HG03103 (cell line): ENCODE measurements at regions not wholly inside any gene's neighbourhood (a gene's known extent, or its start where the extent isn't known, plus 50 kb on each side); places are given as distances from the start of the nearest gene placed in this dataset.

Source experiments
- ATAC-seq: cut with Tn5 transposase; IDR thresholded peaks from one replicate; pipeline ENCODE4 v1.9.1; 2021; ENCODE audit warnings: low read depth; ENCODE audit not compliant: unreplicated experiment

DNA sequence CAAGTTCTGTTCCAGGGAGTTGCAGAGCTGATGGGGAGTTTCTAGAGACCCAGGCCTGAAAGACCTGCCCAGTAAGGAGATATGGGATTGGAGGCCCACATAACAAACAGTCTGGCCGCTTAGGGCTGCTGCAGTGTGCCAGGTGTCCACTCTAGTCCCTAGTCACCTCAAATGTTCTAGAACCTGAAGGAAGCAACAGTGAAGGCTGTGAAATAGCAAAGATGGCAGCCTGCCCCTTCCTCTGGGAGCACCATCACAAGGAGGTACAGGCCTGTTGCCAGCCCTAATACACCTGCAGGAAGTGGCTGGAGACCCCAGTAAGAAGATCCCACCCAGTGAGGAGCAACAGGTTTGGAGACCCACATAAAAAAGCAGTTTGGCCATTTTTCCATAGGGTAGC lies 783.8 kb upstream of the EDIL3 start:
- ATAC-seq = no peak

DNA sequence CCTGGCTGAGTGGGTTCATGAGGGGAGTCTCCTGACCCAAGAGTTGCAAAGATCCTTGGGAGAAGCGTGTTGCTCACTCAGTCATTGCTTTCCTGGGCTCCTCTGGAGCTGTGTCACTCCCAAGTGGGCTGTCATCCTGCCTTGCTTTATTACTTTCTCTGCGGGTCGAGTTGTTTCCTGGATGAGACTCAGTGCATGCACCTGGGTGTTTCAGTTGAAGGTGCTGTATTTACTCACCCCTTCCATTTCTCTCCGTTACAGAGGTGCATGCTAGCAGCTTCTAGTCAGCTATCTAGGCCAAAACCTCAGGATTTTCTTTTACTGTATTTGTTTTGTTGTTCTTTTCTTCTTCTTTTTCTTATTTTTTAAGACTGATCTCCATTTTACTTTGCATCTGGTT lies 785.5 kb upstream of the EDIL3 start:
- ATAC-seq = no peak

DNA sequence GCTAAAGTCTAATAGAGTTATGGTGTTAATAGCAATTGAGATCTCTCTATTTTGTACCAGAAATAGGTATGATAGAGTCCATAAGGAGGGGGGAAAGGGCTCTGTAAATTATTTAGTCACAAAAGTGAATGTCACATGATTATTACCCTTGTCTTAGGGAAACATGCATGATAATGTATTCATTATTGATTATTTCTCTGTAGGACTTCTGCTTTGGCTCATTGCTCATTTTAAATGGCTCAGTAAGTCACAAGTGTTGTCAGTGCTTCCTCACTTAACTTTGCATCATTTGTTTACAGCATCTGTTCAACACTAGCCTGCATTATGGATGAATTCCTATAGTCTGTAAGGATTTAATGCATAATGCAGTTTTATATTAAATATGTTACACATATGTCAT lies 788.8 kb upstream of the EDIL3 start:
- ATAC-seq = no peak

DNA sequence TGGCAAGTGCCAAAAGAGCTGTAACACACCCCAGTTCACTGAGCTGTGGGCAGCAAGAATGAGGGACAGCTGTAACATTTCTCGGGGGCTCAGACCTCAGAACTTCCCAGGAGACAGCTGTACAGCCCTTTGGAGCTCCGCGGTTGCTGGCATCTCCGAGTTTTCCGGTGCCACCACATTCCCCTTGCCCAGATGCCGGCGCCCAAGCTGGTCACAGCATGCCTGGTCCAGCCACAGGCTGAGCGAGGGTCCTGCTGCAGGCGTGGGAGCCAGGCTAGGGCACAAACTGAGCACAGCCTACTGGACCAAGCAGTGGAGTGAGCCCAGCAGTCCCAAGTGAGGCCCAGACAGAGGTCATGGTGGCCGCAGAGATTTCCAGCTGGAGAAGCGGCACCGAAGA lies 797.7 kb upstream of the EDIL3 start:
- ATAC-seq = no peak

DNA sequence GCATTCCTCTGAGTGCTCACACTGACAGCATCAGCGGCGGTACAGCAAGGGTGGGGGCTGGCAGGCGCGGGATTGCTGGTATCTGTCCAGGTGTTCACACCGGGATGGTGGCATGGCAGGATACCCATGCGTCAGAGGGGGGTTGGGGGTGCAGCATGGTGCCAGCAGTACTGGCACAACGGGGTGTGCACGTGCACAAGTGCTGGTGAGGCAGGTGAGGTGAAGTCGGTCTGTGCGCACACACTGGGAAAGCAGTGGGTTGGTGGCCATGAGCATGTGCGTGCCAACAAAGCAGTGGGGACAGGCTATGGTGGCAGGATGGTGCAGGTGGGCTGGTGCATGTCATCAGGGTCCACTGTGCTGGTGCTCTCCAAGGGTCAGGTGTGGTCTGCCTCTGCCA lies 819.6 kb upstream of the EDIL3 start:
- ATAC-seq = no peak

DNA sequence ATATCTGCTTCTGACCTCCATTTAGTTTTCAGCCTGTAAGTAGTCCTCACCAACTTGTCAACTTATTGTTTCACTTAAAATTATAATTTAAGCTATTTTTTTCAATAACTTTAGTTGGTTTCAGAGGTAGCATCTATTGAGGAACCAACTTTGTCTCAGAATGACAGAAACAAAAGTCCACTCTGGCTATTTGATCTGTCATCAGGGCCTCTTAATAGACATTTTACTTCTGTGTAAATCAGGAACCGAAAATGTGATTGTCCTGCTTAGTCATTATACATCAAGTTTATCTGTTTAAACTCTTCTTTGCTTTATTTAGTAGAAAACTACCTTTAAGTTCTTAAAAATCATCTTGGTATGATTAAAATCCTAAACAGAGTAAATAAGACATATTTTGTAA lies 820.8 kb upstream of the EDIL3 start:
- no peak for ATAC-seq

DNA sequence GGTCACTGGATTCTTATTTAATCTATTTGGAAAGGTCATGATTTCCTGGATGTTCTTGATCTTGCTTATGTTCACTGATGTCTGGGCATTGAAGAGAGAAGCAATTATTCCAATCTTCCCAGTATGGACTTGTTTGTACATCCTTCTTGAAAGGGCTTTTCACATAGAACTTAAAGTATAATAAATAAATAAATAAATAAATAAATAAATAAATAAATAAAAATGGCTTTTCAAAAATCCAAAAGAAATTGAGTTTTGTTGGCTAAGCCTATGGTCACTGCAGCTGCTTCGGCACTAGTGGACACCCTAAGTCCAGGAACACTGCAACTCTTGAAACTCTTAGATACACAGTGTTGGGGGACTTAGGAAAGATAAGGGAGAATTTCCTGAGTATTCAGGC lies 840.7 kb upstream of the EDIL3 start:
- ATAC-seq = no peak

DNA sequence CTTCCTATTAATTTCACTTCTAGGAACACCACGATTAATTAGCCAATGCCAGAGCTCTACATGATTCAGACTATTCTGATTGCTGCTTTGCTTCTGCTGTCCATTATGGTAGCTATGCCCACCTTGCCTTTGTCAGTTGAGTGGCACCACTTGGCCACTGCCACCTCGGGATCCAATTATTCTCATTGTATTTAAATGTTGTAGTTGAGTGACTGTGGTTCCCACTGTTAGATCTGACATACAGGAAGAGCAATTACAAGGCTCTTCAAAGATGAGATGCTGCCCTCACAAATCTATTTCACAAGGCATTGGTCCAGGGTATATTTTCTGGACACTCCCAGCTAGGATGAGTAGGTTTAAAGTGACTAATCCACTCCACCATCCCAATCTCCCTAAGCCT lies 864.5 kb upstream of the EDIL3 start:
- ATAC-seq = no peak

DNA sequence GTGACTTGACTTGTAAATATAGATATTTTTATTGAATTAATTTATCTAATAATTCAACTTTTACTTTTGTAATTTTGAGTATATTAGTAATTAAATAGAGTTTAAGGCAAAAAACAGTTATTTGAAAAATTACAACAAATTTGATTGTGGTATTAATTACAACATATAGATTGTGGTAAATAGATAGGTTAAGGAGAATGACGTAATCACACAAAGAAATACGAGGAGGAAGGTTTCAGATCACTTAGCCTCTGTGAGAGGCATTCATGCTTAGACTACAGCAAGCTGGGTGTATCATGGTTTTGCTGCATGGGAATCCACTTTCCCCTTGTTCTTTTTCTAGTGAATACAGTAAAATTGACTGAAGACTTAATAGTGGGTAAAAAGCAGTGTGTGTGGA lies 878.4 kb upstream of the EDIL3 start:
- ATAC-seq = no peak

DNA sequence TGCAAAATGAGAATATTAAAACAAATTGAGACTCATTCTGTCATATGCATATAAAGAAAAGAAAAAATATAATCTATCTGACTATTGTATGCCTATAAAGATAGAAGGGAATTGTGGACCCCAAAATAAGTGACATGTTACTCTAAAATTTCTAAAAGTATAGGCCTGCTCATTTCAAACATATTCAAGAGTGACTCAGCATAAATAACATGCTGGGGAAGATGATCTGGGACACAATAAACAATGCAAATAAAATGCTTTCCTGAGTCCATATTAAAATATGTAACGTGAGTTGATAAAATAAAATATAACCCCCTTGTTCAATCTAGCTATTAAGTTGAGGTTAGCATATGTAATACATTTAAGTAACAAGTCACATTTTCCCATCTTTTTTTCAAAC lies 882.0 kb upstream of the EDIL3 start:
- ATAC-seq = no peak

DNA sequence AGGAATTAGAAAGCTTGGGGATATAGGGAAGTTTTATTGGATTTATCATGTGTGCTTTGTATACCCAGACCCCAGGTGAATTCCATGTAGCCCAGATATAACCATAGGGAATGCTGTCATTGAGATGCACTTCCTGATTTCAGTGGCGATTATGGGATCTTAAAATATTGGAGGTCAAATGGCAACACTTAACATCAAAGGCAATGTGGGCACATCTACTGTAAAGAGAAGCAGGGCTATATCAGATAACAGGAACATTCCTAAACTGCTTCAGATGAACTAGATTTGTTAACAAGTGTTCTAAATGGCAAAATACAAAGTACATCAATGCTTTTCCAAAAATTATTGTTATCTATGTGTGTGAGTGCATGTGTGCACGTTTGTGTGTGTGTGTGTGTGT lies 883.5 kb upstream of the EDIL3 start:
- ATAC-seq = no peak

DNA sequence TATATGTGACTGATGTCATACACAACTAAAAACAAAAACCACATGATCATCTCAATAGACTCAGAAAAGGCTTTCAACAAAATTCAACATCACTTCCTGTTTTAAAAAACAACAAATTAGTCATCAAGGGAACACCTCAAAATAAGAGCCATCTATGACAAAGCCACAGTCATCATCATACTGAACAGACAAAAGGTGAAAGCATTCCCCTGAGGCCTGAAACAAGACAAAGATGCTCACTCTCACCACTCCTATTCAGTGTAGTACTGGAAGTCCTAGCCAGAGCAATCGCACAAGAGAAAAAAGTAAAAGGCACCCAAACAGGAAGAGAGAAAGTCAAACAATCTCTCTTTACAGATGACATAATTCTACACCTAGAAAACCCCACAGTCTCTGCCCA lies 893.5 kb upstream of the EDIL3 start:
- no peak for ATAC-seq

DNA sequence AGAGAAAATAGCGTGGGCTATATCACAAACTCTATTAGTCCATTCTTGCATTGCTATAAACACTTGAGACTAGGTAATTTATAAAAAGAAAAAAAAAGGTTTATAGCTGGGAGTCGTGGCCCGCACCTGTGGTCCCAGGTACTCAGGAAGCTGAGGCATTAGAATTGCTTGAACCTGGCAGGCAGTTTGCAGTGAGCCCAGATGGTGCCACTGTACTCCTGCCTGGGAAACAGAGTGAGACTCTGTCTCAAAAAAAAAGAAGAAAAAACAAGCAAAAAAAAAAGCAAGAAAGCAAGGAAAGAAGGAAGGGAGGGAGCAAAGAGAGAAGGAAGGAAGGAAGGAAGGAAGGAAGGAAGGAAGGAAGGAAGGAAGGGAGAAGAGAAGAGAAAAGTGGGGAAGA lies 904.2 kb upstream of the EDIL3 start:
- no peak for ATAC-seq

DNA sequence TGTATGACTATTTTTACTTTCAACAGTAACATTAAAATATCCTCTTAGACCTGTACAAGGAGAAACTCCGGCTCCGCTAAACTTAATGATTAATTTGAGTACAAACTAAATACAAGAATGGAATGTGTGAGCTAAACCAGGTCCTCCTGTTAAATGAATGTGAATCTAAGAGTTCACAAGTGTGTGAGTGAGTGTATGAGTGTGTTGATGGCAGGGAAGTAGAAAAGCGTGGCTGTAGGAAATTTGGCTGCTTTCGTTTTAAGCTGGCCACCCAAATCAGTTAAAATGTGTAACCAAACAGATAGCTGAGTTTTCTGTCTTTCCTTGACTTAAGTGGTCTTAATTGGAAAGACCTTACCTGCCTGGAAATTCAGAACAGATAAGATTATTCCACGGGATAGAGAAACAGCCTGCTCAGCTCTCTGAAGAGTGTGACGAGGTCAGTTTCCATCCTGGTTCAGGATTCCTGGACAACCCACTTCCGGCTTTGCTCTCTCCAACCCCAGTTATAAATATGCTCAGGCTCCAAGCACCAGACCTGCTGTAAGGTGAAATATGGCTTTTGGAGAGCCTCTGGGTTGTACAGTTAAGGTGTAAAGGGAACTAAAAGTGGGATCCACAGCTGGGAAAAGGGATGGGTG lies 908.6 kb upstream of the EDIL3 start:
- no peak for ATAC-seq

DNA sequence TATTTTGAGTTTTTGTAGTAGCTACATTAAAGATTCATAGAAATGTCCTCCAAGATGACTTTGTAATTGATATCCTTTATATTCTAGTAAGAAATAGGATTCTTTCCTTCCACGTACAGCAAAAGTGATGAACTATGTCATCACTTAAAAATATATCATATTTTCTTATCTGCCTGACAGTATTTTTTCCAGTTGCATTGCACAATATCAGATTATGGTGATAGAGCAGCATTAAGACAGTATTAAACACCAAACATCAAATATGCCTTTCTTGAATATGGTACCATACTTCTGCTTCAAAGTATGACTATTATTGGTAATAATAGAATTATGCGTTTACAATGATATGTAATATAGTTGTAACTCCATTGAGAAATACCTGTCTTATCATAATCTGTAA lies 919.8 kb upstream of the EDIL3 start:
- no peak for ATAC-seq

DNA sequence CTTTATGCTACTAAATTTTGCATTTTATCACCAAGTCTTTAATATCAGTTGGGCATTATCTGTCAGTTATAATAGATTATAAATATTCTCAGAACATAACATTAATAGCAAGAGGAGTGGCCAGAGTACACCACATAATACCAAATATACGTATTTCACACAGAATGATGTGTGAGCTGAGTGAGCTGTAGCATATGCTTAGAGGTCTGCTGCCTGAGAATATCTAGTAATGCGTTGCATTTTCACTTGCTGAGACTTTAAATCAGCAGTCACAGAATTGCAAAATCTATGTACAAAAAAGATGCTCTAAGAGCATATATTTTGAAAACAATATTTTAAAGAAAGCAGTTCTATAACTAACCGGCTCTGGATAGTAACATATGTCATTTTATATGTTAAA lies 921.1 kb upstream of the EDIL3 start:
- no peak for ATAC-seq

DNA sequence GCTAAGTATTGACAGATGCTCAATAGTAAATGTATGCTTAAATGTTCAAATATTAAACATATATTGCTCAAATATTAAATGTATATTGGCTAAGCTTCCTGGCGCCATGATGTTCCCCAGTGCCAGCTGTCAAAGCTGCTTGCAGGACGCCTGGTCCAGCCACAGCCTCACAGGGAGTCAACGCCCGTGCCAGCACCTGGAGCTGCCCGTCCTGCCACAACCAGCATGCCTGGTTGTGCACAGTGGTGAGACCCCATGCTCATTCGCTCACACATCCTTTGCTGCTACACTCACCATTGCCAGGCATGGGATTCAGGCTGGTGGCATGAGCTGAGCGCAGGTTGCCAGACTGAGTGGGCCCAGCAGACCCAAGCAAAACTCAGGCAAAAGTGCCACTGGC lies 926.9 kb upstream of the EDIL3 start:
- no peak for ATAC-seq

DNA sequence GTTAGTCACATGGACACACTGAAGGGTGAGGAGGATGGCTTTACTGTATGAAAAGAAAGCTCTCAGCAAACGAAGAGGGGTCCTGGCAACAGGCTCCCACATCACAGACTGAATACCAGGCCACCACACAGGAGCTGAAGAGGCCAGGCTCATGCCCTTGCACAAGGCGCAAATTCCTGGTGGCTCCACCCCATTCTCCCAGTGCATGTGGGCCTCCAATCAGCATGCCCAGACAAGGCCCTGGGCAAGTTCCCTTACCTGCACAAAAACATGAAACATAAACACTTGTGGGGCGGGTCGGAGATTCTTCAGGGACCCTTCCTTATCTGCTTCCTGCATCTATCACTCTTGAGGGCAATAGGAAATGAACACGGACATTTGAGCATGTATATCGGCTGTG lies 935.8 kb upstream of the EDIL3 start:
- ATAC-seq = no peak

DNA sequence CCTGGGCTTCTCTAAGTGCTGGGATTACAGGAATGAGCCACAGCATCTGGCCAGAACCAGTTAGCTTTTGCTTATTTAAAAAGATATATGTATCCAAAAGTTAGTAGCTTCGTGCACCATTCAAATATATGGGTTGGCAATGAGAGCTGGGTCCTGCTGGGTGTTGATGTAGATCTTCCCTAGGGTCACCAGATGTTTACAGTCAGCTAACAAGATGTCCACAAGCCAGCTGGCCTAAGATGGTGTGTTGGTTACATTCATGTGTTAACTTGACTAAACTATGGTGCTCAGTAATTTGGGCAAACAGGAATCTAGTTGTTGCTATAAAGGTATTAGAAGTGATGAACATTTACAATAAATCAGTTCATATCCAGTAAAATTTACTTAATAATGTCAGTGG lies 948.6 kb upstream of the EDIL3 start:
- ATAC-seq = no peak

DNA sequence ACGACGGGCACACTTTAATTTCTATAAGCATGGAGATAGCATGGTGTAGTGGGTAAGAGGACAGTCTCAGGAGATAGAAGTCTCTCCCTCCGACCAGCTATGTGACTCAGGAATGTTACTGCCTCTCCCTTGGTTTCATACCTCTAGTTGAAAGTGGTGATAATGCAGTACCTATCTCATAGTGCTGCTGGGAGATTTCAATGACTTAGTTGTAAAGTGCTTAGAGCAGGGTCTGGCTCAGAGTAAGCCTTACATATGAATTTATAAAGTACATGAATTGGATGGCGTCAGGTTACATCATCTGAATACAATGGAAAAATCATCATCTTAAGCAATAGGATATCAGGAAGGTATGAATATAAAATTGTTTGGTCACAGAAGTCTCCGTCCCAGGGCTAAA lies 952.8 kb upstream of the EDIL3 start:
- no peak for ATAC-seq

DNA sequence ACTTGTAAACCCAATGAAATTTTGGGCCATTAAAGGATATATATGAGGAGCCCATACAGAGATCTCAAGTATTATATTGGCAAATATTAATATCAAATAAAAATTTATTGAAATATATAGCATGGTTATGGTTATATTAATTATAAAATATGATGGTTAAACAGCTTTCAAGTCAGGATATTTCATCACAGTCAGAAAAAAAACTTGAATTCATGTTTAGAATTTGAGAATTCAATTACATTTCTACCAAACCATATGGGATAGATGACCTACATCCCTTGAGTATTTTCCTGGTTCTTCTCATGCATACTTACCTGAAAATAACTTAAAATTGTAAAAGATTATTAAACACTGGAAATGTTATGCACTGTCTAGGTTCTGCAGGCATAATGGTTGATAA lies 956.1 kb upstream of the EDIL3 start:
- no peak for ATAC-seq

DNA sequence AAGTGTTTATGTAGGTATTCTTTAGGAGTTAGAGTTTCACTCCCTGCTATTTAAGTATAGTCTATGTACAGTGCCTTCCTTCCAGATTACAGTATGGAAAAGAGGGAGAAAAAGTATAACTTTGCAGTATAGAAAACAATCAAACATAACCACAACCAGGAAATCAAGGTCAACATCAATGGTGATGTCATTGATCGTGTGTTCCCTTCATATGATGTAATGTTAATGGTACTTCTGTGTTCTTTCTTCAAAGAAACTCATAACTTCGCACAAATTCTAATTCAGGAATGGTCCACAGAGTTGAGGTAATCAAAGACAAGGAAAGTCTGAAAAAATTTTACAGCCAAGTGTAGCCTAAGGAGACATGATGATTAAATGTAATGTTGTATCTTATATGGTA lies 961.1 kb upstream of the EDIL3 start:
- ATAC-seq = no peak

DNA sequence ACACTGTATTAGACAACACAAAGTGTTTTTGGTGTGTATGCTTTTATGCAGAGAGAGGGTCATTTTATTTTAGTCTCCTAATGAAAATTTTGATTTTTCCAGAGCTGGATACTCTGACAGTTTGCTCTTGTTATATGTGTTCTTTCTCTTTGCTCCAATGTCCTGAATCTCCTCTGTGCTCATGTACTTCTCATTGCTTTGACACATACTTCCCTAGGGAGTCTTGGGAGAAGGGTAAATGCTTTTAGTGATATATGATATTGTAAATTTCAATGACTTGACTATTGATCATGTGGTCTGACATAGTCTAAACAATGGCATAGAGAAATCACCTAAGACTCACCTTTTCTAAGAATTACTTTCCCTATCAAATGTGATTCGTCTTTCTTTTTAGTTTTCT lies 972.6 kb upstream of the EDIL3 start:
- no peak for ATAC-seq
